ENCODE measurements at regions not wholly inside any gene's neighbourhood (a gene's known extent, or its start where the extent isn't known, plus 50 kb on each side); places are given as distances from the start of the nearest gene placed in this dataset.

- TF ChIP-seq EZH2 (IDR thresholded peaks at IDR 0.05; ENCODE audit: insufficient read depth, poor library complexity, severe bottlenecking), result no peak
- TF ChIP-seq EZH2phosphoT487 (IDR thresholded peaks at IDR 0.05; ENCODE audit: insufficient read depth, low read depth), result no peak
These were observed 279.6 kb upstream of the TMEM132C start for GRCh38 chr12:127987199-127987901.

Measured in GM23248 (cell line).